NOMO-1 treated with DMSO at 0.1 percent for 48 hours (cell line): ENCODE measurements at regions not wholly inside any gene's neighbourhood (a gene's known extent, or its start where the extent isn't known, plus 50 kb on each side); places are given as distances from the start of the nearest gene placed in this dataset.

ENCODE experiments used
- DNase-seq: peaks from one replicate; lab custom pipeline; 2025; ENCODE audit not compliant: unreplicated experiment; lab: John Stamatoyannopoulos, UW

GRCh38 chr3:98968824-98969223, 67.3 kb upstream of the DCBLD2 start:
- no peak for DNase-seq

GRCh38 chr3:98968347-98968746, 66.9 kb upstream of the DCBLD2 start:
- no peak for DNase-seq

- no peak for DNase-seq
These were observed 66.3 kb upstream of the DCBLD2 start for GRCh38 chr3:98967758-98968157.

- no peak for DNase-seq
These were observed 65.5 kb upstream of the DCBLD2 start for GRCh38 chr3:98966862-98967546.

- DNase-seq = no peak
These were observed 64.9 kb upstream of the DCBLD2 start for GRCh38 chr3:98966434-98966833.

GRCh38 chr3:98964784-98965183, 63.3 kb upstream of the DCBLD2 start:
- no peak for DNase-seq

GRCh38 chr3:98963546-98963945, 62.1 kb upstream of the DCBLD2 start:
- no peak for DNase-seq

GRCh38 chr3:98962951-98963350, 61.5 kb upstream of the DCBLD2 start:
- no peak for DNase-seq

- DNase-seq = no peak
These were observed 60.9 kb upstream of the DCBLD2 start for GRCh38 chr3:98962189-98962930.

GRCh38 chr3:98961161-98962155, 60.0 kb upstream of the DCBLD2 start:
- DNase-seq = no peak

GRCh38 chr3:98957681-98958080, 56.2 kb upstream of the DCBLD2 start:
- DNase-seq = no peak

- no peak for DNase-seq
These were observed 54.5 kb upstream of the DCBLD2 start for GRCh38 chr3:98956008-98956407.

GRCh38 chr3:98954791-98955604, 53.5 kb upstream of the DCBLD2 start:
- no peak for DNase-seq

GRCh38 chr3:98954242-98954641, 52.7 kb upstream of the DCBLD2 start:
- DNase-seq = no peak

- no peak for DNase-seq
These were observed 50.9 kb upstream of the DCBLD2 start for GRCh38 chr3:98952404-98952803.
